AG10803 (cell line): ENCODE measurements at regions not wholly inside any gene's neighbourhood (a gene's known extent, or its start where the extent isn't known, plus 50 kb on each side); places are given as distances from the start of the nearest gene placed in this dataset.

ENCODE experiments used
- DNase-seq: peaks from one replicate; pipeline ENCODE4 v3.0.0; 2010; ENCODE audit warnings: low read depth
- H3K4me3 ChIP-seq: 2 replicates; pipeline ENCODE4 v1.5.1; 2011; ENCODE audit warnings: mild to moderate bottlenecking, low read length, control low read depth
- TF ChIP-seq, protein P1 (sequence below): conservative IDR thresholded peaks from 2 replicates; pipeline ENCODE4 v1.5.1; 2011; ENCODE audit warnings: mild to moderate bottlenecking, low read length, control low read depth, inconsistent platforms

DNA sequence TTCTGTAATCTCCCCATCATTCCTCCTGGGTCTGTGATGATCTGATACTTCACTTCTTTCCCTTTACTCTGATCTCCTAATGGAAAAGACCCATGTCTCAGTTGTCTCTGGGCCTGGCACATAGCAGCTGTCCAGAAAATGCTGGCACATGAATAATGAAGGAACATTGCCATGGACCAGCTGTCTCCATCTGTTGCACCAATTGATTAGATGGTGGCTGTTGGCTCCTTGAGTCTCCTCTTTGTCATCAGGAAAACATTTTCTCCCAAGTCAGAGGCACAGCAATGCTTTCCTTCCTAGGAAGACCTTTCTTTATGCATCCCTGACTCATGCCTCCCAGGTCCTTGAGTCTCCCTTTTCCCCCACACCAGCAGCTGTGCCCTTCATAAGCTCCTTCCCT, 286.2 kb upstream of the CXCR4 start:
- TF ChIP-seq, protein P1, sequence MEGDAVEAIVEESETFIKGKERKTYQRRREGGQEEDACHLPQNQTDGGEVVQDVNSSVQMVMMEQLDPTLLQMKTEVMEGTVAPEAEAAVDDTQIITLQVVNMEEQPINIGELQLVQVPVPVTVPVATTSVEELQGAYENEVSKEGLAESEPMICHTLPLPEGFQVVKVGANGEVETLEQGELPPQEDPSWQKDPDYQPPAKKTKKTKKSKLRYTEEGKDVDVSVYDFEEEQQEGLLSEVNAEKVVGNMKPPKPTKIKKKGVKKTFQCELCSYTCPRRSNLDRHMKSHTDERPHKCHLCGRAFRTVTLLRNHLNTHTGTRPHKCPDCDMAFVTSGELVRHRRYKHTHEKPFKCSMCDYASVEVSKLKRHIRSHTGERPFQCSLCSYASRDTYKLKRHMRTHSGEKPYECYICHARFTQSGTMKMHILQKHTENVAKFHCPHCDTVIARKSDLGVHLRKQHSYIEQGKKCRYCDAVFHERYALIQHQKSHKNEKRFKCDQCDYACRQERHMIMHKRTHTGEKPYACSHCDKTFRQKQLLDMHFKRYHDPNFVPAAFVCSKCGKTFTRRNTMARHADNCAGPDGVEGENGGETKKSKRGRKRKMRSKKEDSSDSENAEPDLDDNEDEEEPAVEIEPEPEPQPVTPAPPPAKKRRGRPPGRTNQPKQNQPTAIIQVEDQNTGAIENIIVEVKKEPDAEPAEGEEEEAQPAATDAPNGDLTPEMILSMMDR = no peak
- no peak for DNase-seq
- no peak overlapping the region for H3K4me3 ChIP-seq

DNA sequence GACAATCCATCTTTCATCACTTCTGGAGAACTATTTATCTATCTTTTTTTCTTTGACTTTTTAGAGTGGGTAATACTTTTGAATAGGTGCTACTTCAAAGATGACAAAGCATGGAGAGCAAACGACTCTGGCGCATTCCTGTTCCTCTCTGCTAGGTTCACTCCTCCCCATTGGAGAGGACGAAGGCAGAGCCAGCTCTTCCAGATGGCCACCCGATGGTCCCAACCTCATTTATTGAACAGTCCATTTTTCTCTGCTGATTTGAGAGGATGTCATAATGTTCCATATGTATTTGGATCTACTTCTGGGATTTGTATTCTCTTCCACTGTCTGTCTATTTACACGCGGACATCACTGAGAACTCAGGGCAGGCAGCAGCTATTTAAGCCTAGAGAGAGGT, 284.3 kb upstream of the CXCR4 start:
- DNase-seq = no peak
- no peak overlapping the region for H3K4me3 ChIP-seq
- TF ChIP-seq, protein P1 = no peak

DNA sequence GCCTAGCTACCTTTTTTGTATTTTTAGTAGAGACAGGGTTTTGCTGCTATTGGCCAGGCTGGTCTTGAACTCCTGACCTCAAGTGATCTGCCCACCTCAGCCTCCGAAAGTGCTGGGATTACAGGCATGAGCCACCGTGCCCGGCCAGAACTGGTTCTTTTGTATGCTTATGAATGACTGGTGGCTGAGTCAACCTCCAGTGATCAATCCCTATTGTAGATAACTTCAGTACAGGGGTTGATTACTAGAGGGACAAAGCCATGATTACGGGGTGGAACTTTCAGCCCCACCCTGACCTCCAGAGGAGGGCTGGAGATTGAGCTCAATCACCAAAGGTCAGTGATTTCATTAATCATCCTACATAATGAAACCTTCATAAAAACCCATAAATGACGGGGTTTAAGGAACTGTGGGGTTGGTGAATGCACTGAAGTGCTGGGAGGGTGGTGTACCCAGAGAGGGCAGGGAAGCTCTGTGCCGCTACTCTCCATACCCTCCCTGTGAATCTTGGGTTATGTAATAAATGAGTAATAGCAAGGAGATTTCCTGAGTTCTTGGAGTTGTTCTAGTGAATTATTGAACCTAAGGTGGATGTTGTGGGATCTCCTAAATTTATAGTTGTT, 281.8 kb upstream of the CXCR4 start:
- TF ChIP-seq, protein P1 = no peak
- H3K4me3 ChIP-seq = no peak overlapping the region
- DNase-seq = no peak

DNA sequence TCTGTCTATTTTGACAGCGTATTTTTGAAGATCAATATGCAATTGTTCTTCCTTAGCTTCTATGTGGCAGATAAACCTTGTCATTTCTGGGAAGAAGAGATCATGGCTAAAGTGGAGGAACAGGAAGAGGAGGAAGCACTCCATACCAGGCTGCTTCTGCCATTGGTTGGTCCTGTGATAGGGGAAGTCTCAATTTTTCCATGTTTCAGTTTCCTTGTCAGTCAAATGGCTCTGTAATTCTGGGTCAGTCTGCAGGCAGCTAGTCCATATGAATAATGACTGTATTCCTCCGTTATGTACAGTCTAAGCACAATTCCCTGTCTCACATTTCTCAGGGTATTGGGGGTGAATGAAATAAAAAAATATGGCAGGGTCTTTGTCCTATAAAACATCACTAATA, 277.6 kb upstream of the CXCR4 start:
- DNase-seq = no peak
- TF ChIP-seq, protein P1 = no peak
- H3K4me3 ChIP-seq = no peak overlapping the region

DNA sequence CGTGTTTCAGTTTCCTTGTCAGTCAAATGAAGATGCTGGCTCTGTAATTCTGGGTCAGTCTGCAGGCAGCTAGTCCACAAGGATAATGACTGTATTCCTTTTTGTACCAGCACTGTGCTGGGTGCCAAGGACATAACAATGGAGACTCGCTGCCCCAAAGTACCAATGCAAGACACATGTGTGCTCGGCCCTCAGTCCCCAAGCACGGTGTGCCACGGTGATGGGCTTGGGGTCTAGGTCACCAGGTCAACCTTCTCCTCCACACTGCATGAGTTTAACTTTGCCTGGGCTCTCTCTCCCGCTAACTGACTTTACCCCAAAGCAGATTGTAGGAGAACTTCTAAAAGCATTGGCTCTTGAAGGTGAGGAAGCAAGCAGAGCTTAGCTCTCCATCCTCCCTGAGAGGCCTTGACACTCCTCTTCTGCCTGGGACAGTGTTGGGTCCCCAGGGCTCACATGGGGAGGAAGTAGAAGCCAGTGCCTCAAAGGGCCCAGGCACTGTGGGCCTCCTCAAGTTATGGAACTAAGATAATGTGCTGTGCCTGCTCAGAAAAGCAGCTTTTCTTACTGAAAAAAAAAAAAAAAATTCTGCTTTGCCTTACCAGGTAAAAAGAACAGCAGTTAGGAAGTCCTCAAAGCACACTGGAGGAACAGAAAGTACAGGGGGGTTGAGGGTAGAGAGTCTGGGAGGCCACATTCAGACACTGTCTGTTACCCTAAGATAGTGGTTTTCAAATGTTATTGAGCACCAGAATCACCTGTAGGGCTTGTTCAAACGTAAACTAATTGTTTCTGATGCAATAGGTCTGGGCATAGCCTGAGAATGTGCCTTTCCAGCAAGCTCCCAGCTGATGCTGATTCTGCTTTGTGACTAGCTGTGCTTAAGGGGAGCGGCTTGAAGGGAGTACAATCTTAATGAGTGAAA, 276.4 kb upstream of the CXCR4 start:
- DNase-seq = no peak
- TF ChIP-seq, protein P1 = no peak
- no peak overlapping the region for H3K4me3 ChIP-seq

DNA sequence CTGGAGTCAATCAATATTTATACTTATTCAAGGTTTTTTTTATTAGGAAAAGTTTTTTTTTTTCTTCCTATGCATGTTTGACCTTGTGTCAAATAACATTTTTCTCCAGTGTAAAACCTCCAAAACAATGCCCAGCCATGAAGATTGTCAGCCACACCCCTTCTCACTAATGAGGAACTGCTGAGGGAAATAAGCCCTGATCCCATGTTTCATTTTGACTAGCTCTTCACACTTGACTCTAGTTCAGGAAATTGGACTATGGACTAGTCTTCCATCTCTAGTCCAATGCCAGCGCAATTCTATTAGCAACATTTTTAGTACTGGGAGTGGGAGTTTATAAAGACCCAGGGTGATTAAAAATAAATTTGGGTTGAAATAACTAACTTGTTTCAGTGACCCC, 275.6 kb upstream of the CXCR4 start:
- no peak for DNase-seq
- no peak overlapping the region for H3K4me3 ChIP-seq
- TF ChIP-seq, protein P1 = no peak
